SU-DHL-6 (cell line): ENCODE measurements at regions not wholly inside any gene's neighbourhood (a gene's known extent, or its start where the extent isn't known, plus 50 kb on each side); places are given as distances from the start of the nearest gene placed in this dataset.

ENCODE experiments used
- H2AFZ ChIP-seq: fragments of 200-600 bp; sonication (generic); 2 replicates; pipeline ENCODE4 v1.6.1; 2014; ENCODE audit warnings: low read depth, mild to moderate bottlenecking, moderate library complexity, mixed read lengths, antibody characterized with exemption, low read length; ENCODE audit not compliant: severe bottlenecking
- H3F3A ChIP-seq: fragments of 200-600 bp; shearing (Covaris generic); 2 replicates; pipeline ENCODE4 v1.6.0; 2016; ENCODE audit warnings: antibody characterized with exemption, mild to moderate bottlenecking; ENCODE audit not compliant: insufficient read depth
- H3K27ac ChIP-seq: fragments of 200-600 bp; sonication (generic); 2 replicates; pipeline ENCODE4 v1.5.1; 2016; ENCODE audit warnings: low read depth, mild to moderate bottlenecking, low read length, moderate library complexity, mixed read lengths
- H3K27me3 ChIP-seq: fragments of 200-600 bp; sonication (generic), shearing (Covaris generic); 2 replicates; pipeline ENCODE4 v1.6.0; 2014; ENCODE audit warnings: mild to moderate bottlenecking, low read length
- H3K36me3 ChIP-seq: fragments of 200-600 bp; sonication (generic); 2 replicates; pipeline ENCODE4 v1.6.1; 2014; ENCODE audit warnings: mild to moderate bottlenecking, low read length, mixed read lengths
- H3K4me2 ChIP-seq: fragments of 300-600, 200-600 bp; shearing (Covaris generic), sonication (generic); 2 replicates; pipeline ENCODE4 v1.6.0; 2014; ENCODE audit warnings: low read length, low read depth, mild to moderate bottlenecking; ENCODE audit not compliant: poor library complexity, severe bottlenecking
- H3K4me3 ChIP-seq: fragments of 200-600 bp; sonication (generic); 2 replicates; pipeline ENCODE4 v1.5.1; 2014; ENCODE audit warnings: antibody characterized with exemption, low read length, mild to moderate bottlenecking, mixed read lengths; ENCODE audit not compliant: insufficient read depth, poor library complexity, severe bottlenecking
- H3K79me2 ChIP-seq: fragments of 200-600 bp; sonication (generic); 2 replicates; pipeline ENCODE4 v1.6.1; 2014; ENCODE audit warnings: mild to moderate bottlenecking, low read length, moderate library complexity; ENCODE audit not compliant: insufficient read depth
- H3K9ac ChIP-seq: fragments of 200-600 bp; sonication (generic); 2 replicates; pipeline ENCODE4 v1.7.0; 2014; ENCODE audit warnings: mild to moderate bottlenecking, low read length
- H3K9me2 ChIP-seq: fragments of 200-600 bp; sonication (generic); replicated peaks from 2 replicates; pipeline ENCODE4 v1.6.1; 2014; ENCODE audit warnings: low read length; ENCODE audit not compliant: insufficient read depth
- H3K9me3 ChIP-seq: fragments of 200-600 bp; sonication (generic); 2 replicates; pipeline ENCODE4 v1.6.1; 2014; ENCODE audit warnings: low read length, mixed read lengths; ENCODE audit not compliant: insufficient read depth
- H4K20me1 ChIP-seq: fragments of 200-600 bp; sonication (generic); 2 replicates; pipeline ENCODE4 v1.6.1; 2014; ENCODE audit warnings: low read depth, mild to moderate bottlenecking, antibody characterized with exemption, low read length, moderate library complexity, mixed read lengths
- EZH2phosphoT487 ChIP-seq: fragments of 200-600 bp; sonication (generic), shearing (Covaris generic); conservative IDR thresholded peaks from 2 replicates; pipeline ENCODE4 v1.6.1; 2018; ENCODE audit warnings: mild to moderate bottlenecking, antibody characterized with exemption, low read length, moderate library complexity, mixed read lengths
- TF ChIP-seq, protein P1 (sequence below): fragments of 200-600 bp; sonication (generic); IDR thresholded peaks from one replicate; pipeline ENCODE4 v1.5.1; 2017; ENCODE audit warnings: antibody characterized with exemption, mild to moderate bottlenecking, low read length, moderate library complexity; ENCODE audit not compliant: insufficient read depth, poor library complexity, severe bottlenecking

DNA sequence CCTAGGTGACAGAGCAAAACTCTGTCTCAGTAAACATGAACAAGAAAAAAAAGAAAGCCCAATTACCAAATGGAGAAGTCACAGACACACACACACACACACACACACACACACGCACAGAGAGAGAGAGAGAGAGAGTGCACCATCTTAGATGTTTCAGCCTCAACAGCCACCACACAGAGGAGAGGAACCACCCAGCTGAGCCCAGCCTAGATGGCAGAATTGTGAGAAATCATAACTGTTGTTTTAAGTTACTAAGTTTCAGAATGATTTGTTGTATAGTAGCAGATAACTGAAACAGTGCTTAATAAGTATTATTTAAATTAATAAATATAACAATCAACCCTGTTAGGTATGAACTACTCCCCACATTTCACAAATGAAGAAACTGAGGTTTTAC is 321.2 kb downstream of the ZNF621 start:
- Histone ChIP-seq H3K36me3 (no peaks in the 10 kb centered on the region), H3K27me3 (no peaks in the 10 kb centered on the region), H3K27ac (no peak overlapping the region), H3K9me2 (no peaks in the 10 kb centered on the region), H3K4me3 (no peak overlapping the region), H3K4me2 (no peak overlapping the region), H3K9me3 (no peaks in the 10 kb centered on the region), H3F3A (no peaks in the 10 kb centered on the region), H3K79me2 (no peaks in the 10 kb centered on the region), H3K9ac (no peak overlapping the region), H4K20me1 (no peaks in the 10 kb centered on the region), H2AFZ (no peak overlapping the region)
- no peak for TF ChIP-seq EZH2phosphoT487
- TF ChIP-seq, protein P1, sequence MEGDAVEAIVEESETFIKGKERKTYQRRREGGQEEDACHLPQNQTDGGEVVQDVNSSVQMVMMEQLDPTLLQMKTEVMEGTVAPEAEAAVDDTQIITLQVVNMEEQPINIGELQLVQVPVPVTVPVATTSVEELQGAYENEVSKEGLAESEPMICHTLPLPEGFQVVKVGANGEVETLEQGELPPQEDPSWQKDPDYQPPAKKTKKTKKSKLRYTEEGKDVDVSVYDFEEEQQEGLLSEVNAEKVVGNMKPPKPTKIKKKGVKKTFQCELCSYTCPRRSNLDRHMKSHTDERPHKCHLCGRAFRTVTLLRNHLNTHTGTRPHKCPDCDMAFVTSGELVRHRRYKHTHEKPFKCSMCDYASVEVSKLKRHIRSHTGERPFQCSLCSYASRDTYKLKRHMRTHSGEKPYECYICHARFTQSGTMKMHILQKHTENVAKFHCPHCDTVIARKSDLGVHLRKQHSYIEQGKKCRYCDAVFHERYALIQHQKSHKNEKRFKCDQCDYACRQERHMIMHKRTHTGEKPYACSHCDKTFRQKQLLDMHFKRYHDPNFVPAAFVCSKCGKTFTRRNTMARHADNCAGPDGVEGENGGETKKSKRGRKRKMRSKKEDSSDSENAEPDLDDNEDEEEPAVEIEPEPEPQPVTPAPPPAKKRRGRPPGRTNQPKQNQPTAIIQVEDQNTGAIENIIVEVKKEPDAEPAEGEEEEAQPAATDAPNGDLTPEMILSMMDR: no peak

DNA sequence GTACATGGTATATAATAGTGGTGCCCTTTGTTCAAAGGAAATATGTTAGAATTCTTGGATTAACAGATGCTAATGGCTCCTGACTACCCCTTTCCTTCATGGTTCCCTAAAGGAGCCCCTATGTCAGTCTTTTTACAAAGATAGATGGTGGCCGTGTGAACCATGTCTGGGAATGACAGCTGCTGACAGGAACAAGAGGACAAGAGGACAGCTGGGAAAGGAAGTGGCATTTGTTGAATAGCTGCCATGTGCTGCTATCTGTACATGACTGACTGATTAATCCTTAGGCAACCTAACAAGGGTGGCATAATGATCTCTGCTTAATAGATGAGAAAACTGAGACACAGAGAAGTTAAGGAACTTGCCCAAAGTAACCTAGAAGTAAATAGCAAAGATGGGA is 321.7 kb downstream of the ZNF621 start:
- Histone ChIP-seq H3K9me2 (no peaks in the 10 kb centered on the region), H3K9me3 (no peaks in the 10 kb centered on the region), H3K27me3 (no peaks in the 10 kb centered on the region), H3F3A (no peaks in the 10 kb centered on the region), H3K36me3 (no peaks in the 10 kb centered on the region), H3K9ac (no peak overlapping the region), H2AFZ (no peak overlapping the region), H3K4me3 (no peak overlapping the region), H3K4me2 (no peak overlapping the region), H3K79me2 (no peaks in the 10 kb centered on the region), H4K20me1 (no peaks in the 10 kb centered on the region), H3K27ac (no peak overlapping the region)
- TF ChIP-seq, protein P1: no peak
- no peak for TF ChIP-seq EZH2phosphoT487

DNA sequence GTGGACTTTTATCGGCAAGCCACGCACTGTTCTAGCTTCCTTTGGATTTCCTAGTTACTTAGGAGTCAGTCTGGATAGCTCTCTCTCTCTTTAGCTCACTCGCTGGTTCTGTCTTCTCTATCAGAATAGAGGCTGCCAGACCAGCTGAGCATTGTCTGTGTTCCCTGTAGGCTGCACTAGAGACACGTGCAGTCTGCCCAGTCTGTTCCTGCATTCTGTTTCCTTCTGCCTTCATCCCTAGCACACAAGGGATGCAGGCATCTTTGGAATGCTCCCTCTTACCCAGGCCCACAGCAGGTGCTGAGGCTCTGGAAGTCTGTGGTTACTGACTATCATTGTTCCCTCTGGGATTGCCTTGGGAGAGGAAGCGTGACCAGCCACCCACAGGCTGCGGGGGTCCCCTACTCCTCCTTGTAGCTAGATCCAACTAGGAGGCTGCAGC is 322.8 kb downstream of the ZNF621 start:
- no peak overlapping the region for H3K27ac ChIP-seq
- no peaks in the 10 kb centered on the region for H3F3A ChIP-seq
- no peak overlapping the region for H2AFZ ChIP-seq
- H3K4me2 ChIP-seq: no peak overlapping the region
- H4K20me1 ChIP-seq: no peaks in the 10 kb centered on the region
- H3K9me3 ChIP-seq: no peaks in the 10 kb centered on the region
- no peak overlapping the region for H3K9ac ChIP-seq
- H3K79me2 ChIP-seq: no peaks in the 10 kb centered on the region
- no peak for TF ChIP-seq EZH2phosphoT487
- TF ChIP-seq, protein P1: no peak
- no peak overlapping the region for H3K4me3 ChIP-seq
- H3K36me3 ChIP-seq: no peaks in the 10 kb centered on the region
- no peaks in the 10 kb centered on the region for H3K9me2 ChIP-seq
- H3K27me3 ChIP-seq: no peaks in the 10 kb centered on the region

DNA sequence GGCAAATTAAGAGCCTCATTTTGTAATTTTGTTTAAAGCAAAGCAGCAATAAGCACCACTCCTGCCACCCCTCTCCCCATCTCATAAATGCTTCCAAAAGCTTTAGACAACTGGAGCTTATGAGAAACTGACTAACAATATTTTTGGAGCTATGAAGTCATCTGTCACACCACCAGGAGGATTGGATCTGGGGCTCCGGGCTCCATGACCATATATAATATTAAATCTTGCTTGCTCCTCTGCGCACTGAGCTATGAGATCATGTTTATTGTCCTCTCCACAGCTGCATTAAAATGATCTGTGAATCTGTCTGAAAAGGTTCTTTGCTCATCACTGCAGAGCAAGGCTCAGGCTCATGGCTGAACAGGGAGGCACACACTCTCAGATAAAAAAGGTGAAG is 323.7 kb downstream of the ZNF621 start:
- Histone ChIP-seq H3K27ac (no peak overlapping the region), H3K9me2 (no peaks in the 10 kb centered on the region), H3K36me3 (no peaks in the 10 kb centered on the region), H3K9me3 (no peaks in the 10 kb centered on the region), H3K79me2 (no peaks in the 10 kb centered on the region), H3K4me2 (no peak overlapping the region), H4K20me1 (no peaks in the 10 kb centered on the region), H3F3A (no peaks in the 10 kb centered on the region), H3K27me3 (no peaks in the 10 kb centered on the region), H2AFZ (no peak overlapping the region), H3K9ac (no peak overlapping the region), H3K4me3 (no peak overlapping the region)
- no peak for TF ChIP-seq EZH2phosphoT487
- TF ChIP-seq, protein P1: no peak
